H9 (cell line): ENCODE measurements at regions not wholly inside any gene's neighbourhood (a gene's known extent, or its start where the extent isn't known, plus 50 kb on each side); places are given as distances from the start of the nearest gene placed in this dataset.

Experiments used
- DNase-seq: peaks from one replicate; pipeline ENCODE4 v3.0.0-alpha.2; 2017
- H2AFZ ChIP-seq: one replicate; pipeline ENCODE4 v1.6.1; 2013; ENCODE audit warnings: mild to moderate bottlenecking, low read length, control low read depth, moderate library complexity
- H2AK5ac ChIP-seq: 2 replicates; pipeline ENCODE4 v1.6.1; 2013; ENCODE audit warnings: low read length, control low read depth, mixed read lengths; ENCODE audit not compliant: insufficient read length
- H2BK120ac ChIP-seq: one replicate; pipeline ENCODE4 v1.6.1; 2013; ENCODE audit warnings: low read depth, mild to moderate bottlenecking, low read length, control low read depth, inconsistent platforms; ENCODE audit not compliant: poor library complexity, severe bottlenecking
- H2BK12ac ChIP-seq: 2 replicates; pipeline ENCODE4 v1.6.1; 2013; ENCODE audit warnings: low read length, control low read depth, mixed read lengths, low read depth; ENCODE audit not compliant: insufficient read length
- H2BK15ac ChIP-seq: 2 replicates; pipeline ENCODE4 v1.6.1; 2013; ENCODE audit warnings: low read depth, low read length, control low read depth
- H2BK20ac ChIP-seq: one replicate; pipeline ENCODE4 v1.6.1; 2013; ENCODE audit warnings: low read depth, mild to moderate bottlenecking, low read length, control low read depth, inconsistent platforms; ENCODE audit not compliant: poor library complexity, severe bottlenecking
- H2BK5ac ChIP-seq: 2 replicates; pipeline ENCODE4 v1.6.1; 2013; ENCODE audit warnings: low read length, control low read depth, mixed read lengths; ENCODE audit not compliant: insufficient read length
- H3K14ac ChIP-seq: 2 replicates; pipeline ENCODE4 v1.6.1; 2013; ENCODE audit warnings: low read length, control low read depth; ENCODE audit not compliant: insufficient read depth
- H3K18ac ChIP-seq: 2 replicates; pipeline ENCODE4 v1.6.1; 2013; ENCODE audit warnings: low read depth, mild to moderate bottlenecking, mixed read lengths, low read length, control low read depth; ENCODE audit not compliant: insufficient read length
- H3K23ac ChIP-seq: 2 replicates; pipeline ENCODE4 v1.6.1; 2013; ENCODE audit warnings: low read length, control low read depth, mixed read lengths, low read depth; ENCODE audit not compliant: insufficient read length
- H3K23me2 ChIP-seq: 2 replicates; pipeline ENCODE4 v1.6.1; 2013; ENCODE audit warnings: low read depth, mild to moderate bottlenecking, mixed read lengths, low read length, control low read depth; ENCODE audit not compliant: insufficient read length, poor library complexity, severe bottlenecking
- H3K27ac ChIP-seq: 2 replicates; pipeline ENCODE4 v1.5.1; 2013; ENCODE audit warnings: low read length, control low read depth, mixed read lengths, low read depth; ENCODE audit not compliant: insufficient read length
- H3K27me3 ChIP-seq: 2 replicates; pipeline ENCODE4 v1.6.1; 2013; ENCODE audit warnings: low read length, control low read depth, inconsistent platforms; ENCODE audit not compliant: insufficient read depth
- H3K4ac ChIP-seq: 2 replicates; pipeline ENCODE4 v1.6.1; 2013; ENCODE audit warnings: low read depth, mild to moderate bottlenecking, control low read depth, inconsistent platforms, low read length, moderate library complexity
- H3K4me1 ChIP-seq: 2 replicates; pipeline ENCODE4 v1.6.1; 2013; ENCODE audit warnings: low read length, control low read depth, inconsistent platforms; ENCODE audit not compliant: insufficient read depth
- H3K4me2 ChIP-seq: 2 replicates; pipeline ENCODE4 v1.6.1; 2013; ENCODE audit warnings: low read length, control low read depth, mixed read lengths; ENCODE audit not compliant: insufficient read length, insufficient read depth
- H3K56ac ChIP-seq: 2 replicates; pipeline ENCODE4 v1.6.1; 2013; ENCODE audit warnings: low read depth, mild to moderate bottlenecking, mixed read lengths, low read length, control low read depth; ENCODE audit not compliant: insufficient read length
- H3K79me1 ChIP-seq: 2 replicates; pipeline ENCODE4 v1.6.1; 2013; ENCODE audit warnings: low read depth, mild to moderate bottlenecking, moderate library complexity, low read length, control low read depth, inconsistent platforms; ENCODE audit not compliant: insufficient read depth, poor library complexity, severe bottlenecking
- H3K79me2 ChIP-seq: 2 replicates; pipeline ENCODE4 v1.6.1; 2013; ENCODE audit warnings: low read length, control low read depth, inconsistent platforms; ENCODE audit not compliant: insufficient read depth
- H3K9ac ChIP-seq: 2 replicates; pipeline ENCODE4 v1.6.1; 2013; ENCODE audit warnings: low read length, control low read depth, mixed read lengths; ENCODE audit not compliant: insufficient read length; ENCODE audit errors: extremely low read depth
- H3K9me3 ChIP-seq: one replicate; pipeline ENCODE4 v1.6.1; 2013; ENCODE audit warnings: low read depth, low read length, inconsistent platforms; ENCODE audit not compliant: control insufficient read depth
- H3T11ph ChIP-seq: one replicate; pipeline ENCODE4 v1.6.1; 2013; ENCODE audit warnings: mild to moderate bottlenecking, low read length, control low read depth, inconsistent platforms
- H4K20me1 ChIP-seq: one replicate; pipeline ENCODE4 v1.6.1; 2013; ENCODE audit not compliant: control insufficient read depth, insufficient read length, insufficient read depth
- H4K5ac ChIP-seq: 2 replicates; pipeline ENCODE4 v1.6.1; 2013; ENCODE audit warnings: low read depth, mild to moderate bottlenecking, mixed read lengths, low read length, control low read depth; ENCODE audit not compliant: insufficient read length
- H4K8ac ChIP-seq: replicated peaks from 2 replicates; pipeline ENCODE4 v1.6.1; 2013; ENCODE audit warnings: low read length, control low read depth, mixed read lengths, low read depth; ENCODE audit not compliant: insufficient read length
- H4K91ac ChIP-seq: 2 replicates; pipeline ENCODE4 v1.6.1; 2013; ENCODE audit warnings: low read depth, mild to moderate bottlenecking, moderate library complexity, mixed read lengths, low read length, control low read depth; ENCODE audit not compliant: insufficient read length
- H3K27ac Mint-ChIP-seq, 3 experiments: 2 replicates in 2 of 3; 3 replicates in 1 of 3; pipeline ENCODE4 v1.8.0; 2020 to 2021; ENCODE audit warnings: mixed read lengths in 3 of 3, mild to moderate bottlenecking in 1 of 3, moderate library complexity in 1 of 3
- H3K27me3 Mint-ChIP-seq: 2 replicates; pipeline ENCODE4 v1.8.0; 2021; ENCODE audit warnings: low read depth, mild to moderate bottlenecking, moderate library complexity, mixed read lengths
- H3K36me3 Mint-ChIP-seq, 3 experiments: 2 replicates in 2 of 3; 3 replicates in 1 of 3; pipeline ENCODE4 v1.8.0; 2020 to 2021; ENCODE audit warnings: low read depth in 3 of 3, mixed read lengths in 3 of 3; ENCODE audit not compliant: insufficient read depth in 1 of 3
- H3K4me1 Mint-ChIP-seq, 2 experiments: 2 replicates each; pipeline ENCODE4 v1.8.0; 2020; ENCODE audit warnings: mixed read lengths in 2 of 2
- H3K4me3 Mint-ChIP-seq, 2 experiments: 2 replicates in 1 of 2; 3 replicates in 1 of 2; pipeline ENCODE4 v1.8.0; 2020 to 2021; ENCODE audit warnings: mild to moderate bottlenecking in 2 of 2, mixed read lengths in 2 of 2, moderate library complexity in 1 of 2
- H3K9me3 Mint-ChIP-seq, 2 experiments: 2 replicates in 1 of 2; 3 replicates in 1 of 2; pipeline ENCODE4 v1.8.0; 2020; ENCODE audit warnings: mild to moderate bottlenecking in 2 of 2, mixed read lengths in 2 of 2, moderate library complexity in 1 of 2
- CTCF ChIP-seq: fragments of 200-600 bp; sonication (generic); conservative IDR thresholded peaks from 3 replicates; pipeline ENCODE4 v1.8.0; 2021; ENCODE audit warnings: antibody characterized with exemption, mild to moderate bottlenecking
- WGBS: extraction: QIAGEN DNeasy Blood & Tissue Kit; methylation state at CpG from one replicate; pipeline ENCODE4 v1.1.7; 2013; ENCODE audit warnings: missing lambda C conversion rate, low lambda C conversion rate, mixed read lengths; ENCODE audit not compliant: insufficient read length; ENCODE audit errors: extremely low coverage; 5-methylcytosine and 5-hydroxymethylcytosine counted together

GRCh38 chr18:43180814-43181213 is 65.3 kb upstream of the RIT2 start:
- no peak overlapping the region for H3K4me3 Mint-ChIP-seq
- Histone ChIP-seq H3K4ac (no peak overlapping the region), H3K14ac (no peak overlapping the region), H3K79me1 (no peaks in the 10 kb centered on the region), H2BK12ac (no peak overlapping the region), H3K23me2 (no peaks in the 10 kb centered on the region), H2BK120ac (no peak overlapping the region), H2BK20ac (no peak overlapping the region), H3K4me1 (no peaks in the 10 kb centered on the region), H3K9me3 (no peaks in the 10 kb centered on the region), H3K56ac (no peak overlapping the region), H4K91ac (no peak overlapping the region), H4K8ac (no peak overlapping the region), H3K9ac (no peak overlapping the region), H3K23ac (no peak overlapping the region), H2AFZ (no peak overlapping the region), H3K27ac (no peak overlapping the region), H2BK5ac (no peak overlapping the region), H3K4me2 (no peak overlapping the region), H4K20me1 (no peaks in the 10 kb centered on the region), H2BK15ac (no peak overlapping the region), H2AK5ac (no peak overlapping the region), H4K5ac (no peak overlapping the region), H3K18ac (no peak overlapping the region), H3K27me3 (no peaks in the 10 kb centered on the region), H3K79me2 (no peaks in the 10 kb centered on the region), H3T11ph (no peak overlapping the region)
- WGBS, result no CpG with 5 or more reads among the region's 2 CpGs
- H3K9me3 Mint-ChIP-seq, result no peaks in the 10 kb centered on the region
- no peak for DNase-seq
- no peak overlapping the region for H3K27ac Mint-ChIP-seq
- TF ChIP-seq CTCF, result no peak
- H3K4me1 Mint-ChIP-seq, result peaks cover 3 to 6% of the 10 kb centered on the region in 2 experiments; a peak in 3 of 4 replicates
- no peaks in the 10 kb centered on the region for H3K27me3 Mint-ChIP-seq
- H3K36me3 Mint-ChIP-seq, result no peaks in the 10 kb centered on the region
